ENCODE measurements at regions not wholly inside any gene's neighbourhood (a gene's known extent, or its start where the extent isn't known, plus 50 kb on each side); places are given as distances from the start of the nearest gene placed in this dataset.
A peak's percentile ranks its signal among the peaks of the same experiment; 100 is the strongest.

GRCh38 chr9:23551929-23552707, 273.9 kb downstream of the ELAVL2 start:
- no peak for DNase-seq

GRCh38 chr9:23552876-23553601, 273.0 kb downstream of the ELAVL2 start:
- DNase-seq = no peak

DNA sequence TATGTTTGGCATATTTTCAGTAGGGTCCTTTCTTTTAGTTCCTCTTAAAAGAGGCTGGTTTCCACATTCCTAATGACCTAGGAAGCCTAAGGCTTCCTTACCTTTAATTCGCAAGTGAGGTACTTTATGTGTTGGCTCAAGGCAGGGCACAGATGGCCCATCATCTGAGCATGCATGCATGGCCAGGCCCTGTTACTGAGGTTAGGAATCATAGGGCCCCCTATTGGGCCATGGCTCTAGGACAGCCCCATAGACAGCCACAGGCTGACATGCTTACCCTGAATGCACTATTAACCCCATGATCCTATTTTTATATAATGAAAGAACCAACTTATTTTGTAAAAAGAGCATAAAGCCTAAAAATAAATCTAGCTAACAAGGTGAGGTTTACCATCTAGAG, 271.4 kb downstream of the ELAVL2 start:
- DNase-seq = no peak

- DNase-seq = peak; percentile 37
Measured at GRCh38 chr9:23555851-23556250, 270.2 kb downstream of the ELAVL2 start.

GRCh38 chr9:23556459-23556858, 269.6 kb downstream of the ELAVL2 start:
- DNase-seq = no peak

DNA sequence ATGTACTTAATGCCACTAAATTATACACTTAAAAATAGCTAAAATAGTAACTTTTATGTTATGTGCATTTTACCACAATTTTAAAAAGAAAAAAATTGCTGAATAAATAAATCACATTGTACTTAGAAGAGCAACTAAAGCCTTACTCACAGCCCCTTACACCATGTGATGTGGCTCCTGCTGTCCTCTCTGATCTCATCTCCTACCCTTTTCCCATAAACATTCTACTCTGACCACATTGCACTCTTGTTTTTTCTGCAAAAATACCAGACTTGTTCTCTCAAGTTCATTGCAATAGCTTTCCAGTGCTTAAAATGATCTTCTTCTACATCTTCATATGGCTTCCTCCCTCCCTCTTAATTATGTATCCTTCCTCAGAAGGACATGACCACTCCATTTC, 268.4 kb downstream of the ELAVL2 start:
- no peak for DNase-seq

- no peak for DNase-seq
Measured at GRCh38 chr9:23559522-23559921, 266.5 kb downstream of the ELAVL2 start.

GRCh38 chr9:23563517-23563916, 262.5 kb downstream of the ELAVL2 start:
- peak; percentile 28 for DNase-seq

GRCh38 chr9:23567516-23568165, 258.4 kb downstream of the ELAVL2 start:
- DNase-seq = peak; percentile 64

- DNase-seq = no peak
Measured at GRCh38 chr9:23571414-23572104, 254.5 kb downstream of the ELAVL2 start.

GRCh38 chr9:23573800-23574199, 252.2 kb downstream of the ELAVL2 start:
- no peak for DNase-seq

GRCh38 chr9:23577611-23578010, 248.4 kb downstream of the ELAVL2 start:
- DNase-seq = no peak

- DNase-seq = no peak
Measured at GRCh38 chr9:23581931-23582330, 244.1 kb downstream of the ELAVL2 start.

GRCh38 chr9:23582836-23583235, 243.2 kb downstream of the ELAVL2 start:
- no peak for DNase-seq

- DNase-seq = no peak
Measured at GRCh38 chr9:23586906-23587305, 239.1 kb downstream of the ELAVL2 start.

DNA sequence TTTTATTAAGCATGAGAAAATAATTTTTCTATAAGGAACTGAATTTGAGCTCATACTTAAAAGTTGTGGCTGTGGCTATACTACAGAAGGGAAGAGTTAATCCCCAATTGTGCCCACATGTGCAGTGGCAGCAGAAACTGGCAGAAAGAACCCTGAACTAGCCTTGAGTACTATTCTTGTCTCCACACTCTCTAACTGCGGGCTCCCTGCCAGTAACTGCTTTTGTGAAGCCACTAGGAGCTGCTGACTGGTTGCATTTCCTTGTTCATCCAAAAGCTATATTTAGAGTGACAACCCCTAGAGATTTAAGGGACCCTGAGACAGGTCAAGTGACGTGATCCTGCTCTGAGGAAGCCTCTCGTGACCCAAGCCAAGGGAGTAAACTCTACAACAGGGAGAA, 238.6 kb downstream of the ELAVL2 start:
- DNase-seq = peak; percentile 68

DNA sequence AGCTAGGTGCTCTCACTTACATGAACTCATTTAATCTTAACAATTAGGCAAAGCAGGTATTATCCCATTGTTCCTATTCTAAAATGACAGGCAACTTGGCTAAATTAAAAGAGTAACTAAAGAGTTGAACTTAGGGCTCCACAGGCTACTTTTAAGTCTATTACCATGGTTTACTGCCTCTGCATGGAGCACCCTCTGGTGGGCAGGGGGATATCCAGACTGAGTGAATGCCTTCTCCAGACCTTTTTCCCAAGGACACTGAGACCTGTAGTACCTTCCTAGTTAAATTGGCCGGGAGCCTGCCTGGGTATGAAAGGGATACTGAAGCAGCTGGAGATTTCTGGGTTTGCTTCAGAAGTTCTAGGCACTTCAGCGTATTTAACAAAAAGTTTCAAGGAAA, 238.1 kb downstream of the ELAVL2 start:
- no peak for DNase-seq

GRCh38 chr9:23590276-23591000, 235.6 kb downstream of the ELAVL2 start:
- DNase-seq = peak; percentile 28

DNA sequence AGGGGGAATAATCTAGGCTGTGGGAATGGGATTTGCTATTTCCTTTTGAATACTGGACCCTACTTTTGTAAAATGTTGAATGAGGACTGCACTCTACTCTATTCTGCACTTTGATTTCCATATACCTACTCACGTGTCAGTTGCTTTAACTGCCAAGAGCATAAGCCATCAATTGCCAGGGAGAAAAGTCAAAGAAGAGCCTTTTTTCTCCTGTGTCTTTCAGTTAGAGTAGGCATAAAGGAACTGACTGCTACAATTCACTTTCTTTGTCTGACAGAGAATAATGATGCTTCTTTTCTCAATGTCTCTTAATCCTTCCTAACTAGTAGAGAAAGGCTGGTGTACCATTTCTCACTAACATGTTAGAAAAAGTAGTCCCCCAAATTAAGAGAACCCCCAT, 231.6 kb downstream of the ELAVL2 start:
- no peak for DNase-seq

DNA sequence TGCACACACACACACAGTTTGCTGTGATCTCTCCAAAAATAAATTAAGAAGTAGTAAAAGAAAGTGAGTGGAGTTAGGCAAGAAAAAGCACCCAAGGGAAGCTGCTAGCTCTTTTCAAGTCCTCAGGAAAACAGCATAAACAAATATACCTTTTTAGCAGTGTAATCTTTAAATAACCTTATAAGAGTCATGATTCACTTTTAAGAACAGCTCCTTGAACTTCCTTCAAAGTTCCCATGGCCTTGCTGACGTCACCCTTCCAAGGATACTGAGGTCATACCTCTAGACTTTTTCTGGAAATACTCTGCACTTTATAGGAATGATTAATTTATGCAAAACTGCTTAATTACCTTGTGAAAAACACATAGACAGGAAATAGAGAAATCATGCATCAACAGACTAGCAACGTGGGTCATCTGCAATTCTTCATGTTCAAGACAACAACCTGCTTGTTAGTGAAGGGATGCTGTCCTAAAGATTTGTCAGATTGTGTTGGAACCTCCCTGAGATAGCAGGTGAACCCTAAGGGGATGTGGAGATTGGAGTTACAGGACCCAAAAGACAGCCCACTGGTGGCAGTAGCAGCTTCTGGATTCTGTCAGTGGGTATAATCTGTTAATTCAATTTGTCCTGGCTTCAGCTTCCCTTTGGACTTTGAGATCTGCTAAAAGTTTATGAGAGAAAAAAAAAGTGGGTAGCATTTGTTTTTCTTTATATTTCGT, 229.0 kb downstream of the ELAVL2 start:
- DNase-seq = no peak

DNA sequence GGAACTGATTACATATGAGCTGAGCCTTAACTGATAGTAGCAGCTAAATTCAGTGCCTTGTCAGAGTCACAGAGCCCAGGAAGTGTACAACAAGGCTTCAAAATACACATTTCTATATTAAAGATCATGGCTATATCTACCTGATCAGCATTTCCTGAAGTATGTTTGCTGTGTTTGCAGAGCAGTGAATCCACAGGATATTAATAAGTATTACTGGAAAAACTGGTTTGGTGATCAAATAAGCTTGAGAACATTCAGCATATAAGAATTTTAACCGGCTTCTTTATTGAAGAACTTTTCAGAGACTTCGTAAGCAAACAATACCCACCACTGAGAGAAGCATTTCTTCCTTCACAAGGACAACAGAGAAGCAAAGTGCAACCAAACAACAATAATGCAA, 227.0 kb downstream of the ELAVL2 start:
- no peak for DNase-seq

- DNase-seq = no peak
Measured at GRCh38 chr9:23603311-23603710, 222.7 kb downstream of the ELAVL2 start.
